IMR-90 (cell line): ENCODE measurements at regions not wholly inside any gene's neighbourhood (a gene's known extent, or its start where the extent isn't known, plus 50 kb on each side); places are given as distances from the start of the nearest gene placed in this dataset.

Experiments
- ATAC-seq: fragments of 200-7000 bp; cut with Tn5 transposase; 2 replicates; pipeline ENCODE4 v1.9.1; 2020; ENCODE audit warnings: low read depth, mild to moderate bottlenecking, moderate library complexity
- BruUV-seq: library from RNA; stranded (reverse); fragments of 400-500 nt; replicated peaks from 2 replicates; lab custom pipeline; 2021; lab: Mats Ljungman, UMichigan
- CTCF ChIA-PET: fragments of 300-600 bp; formaldehyde crosslinking; extraction: SDS; loops from one replicate; lab custom pipeline; 2021; ENCODE audit warnings: antibody characterized with exemption; lab: Yijun Ruan, JAX
- POLR2A ChIA-PET: fragments of 300-600 bp; sonication (Branson Sonifier 250); formaldehyde crosslinking; loops from one replicate; lab custom pipeline; 2022; ENCODE audit warnings: antibody characterized with exemption; ENCODE audit not compliant: unreplicated experiment; lab: Charles Lee
- DNase-seq: peaks from one replicate; pipeline ENCODE4 v3.0.0; 2013
- H2AFZ ChIP-seq: replicated peaks from 2 replicates; pipeline ENCODE3; 2013; ENCODE audit warnings: low read length, mild to moderate bottlenecking; ENCODE audit not compliant: poor library complexity
- H2AK5ac ChIP-seq: 2 replicates; pipeline ENCODE4 v1.6.1; 2013; ENCODE audit warnings: low read depth, low read length, inconsistent platforms
- H2AK9ac ChIP-seq: replicated peaks from 2 replicates; pipeline ENCODE3; 2013; ENCODE audit warnings: mild to moderate bottlenecking, low read depth, low read length, moderate library complexity; ENCODE audit not compliant: poor library complexity
- H2BK120ac ChIP-seq: 2 replicates; pipeline ENCODE4 v1.6.1; 2013; ENCODE audit warnings: low read depth, low read length, inconsistent platforms
- H2BK15ac ChIP-seq: 3 replicates; pipeline ENCODE4 v1.6.1; 2013; ENCODE audit warnings: low read depth, low read length, inconsistent platforms
- H2BK20ac ChIP-seq: 2 replicates; pipeline ENCODE4 v1.6.1; 2013; ENCODE audit warnings: low read depth, mild to moderate bottlenecking, inconsistent platforms, low read length, moderate library complexity
- H2BK5ac ChIP-seq: 2 replicates; pipeline ENCODE4 v1.6.1; 2013; ENCODE audit warnings: mild to moderate bottlenecking, low read depth, low read length, inconsistent platforms; ENCODE audit not compliant: poor library complexity, severe bottlenecking
- H3K14ac ChIP-seq: replicated peaks from 2 replicates; pipeline ENCODE4 v1.6.1; 2013; ENCODE audit warnings: low read depth, low read length, inconsistent platforms
- H3K18ac ChIP-seq: 2 replicates; pipeline ENCODE4 v1.6.1; 2013; ENCODE audit warnings: low read depth, low read length, control low read depth
- H3K23ac ChIP-seq: 2 replicates; pipeline ENCODE4 v1.6.1; 2013; ENCODE audit warnings: low read depth, low read length, inconsistent platforms
- H3K27ac ChIP-seq: 2 replicates; pipeline ENCODE4 v1.5.1; 2013; ENCODE audit warnings: mild to moderate bottlenecking, control low read depth, low read length; ENCODE audit not compliant: insufficient read depth
- H3K27me3 ChIP-seq: 2 replicates; pipeline ENCODE4 v1.6.1; 2013; ENCODE audit warnings: low read length; ENCODE audit not compliant: control insufficient read depth, insufficient read depth
- H3K36me3 ChIP-seq: 2 replicates; pipeline ENCODE4 v1.6.1; 2013; ENCODE audit warnings: low read length, mixed read lengths; ENCODE audit not compliant: control insufficient read depth, insufficient read depth
- H3K4ac ChIP-seq: 2 replicates; pipeline ENCODE4 v1.6.1; 2013; ENCODE audit warnings: low read depth, low read length, inconsistent platforms
- H3K4me1 ChIP-seq: 2 replicates; pipeline ENCODE4 v1.6.1; 2013; ENCODE audit warnings: low read length, mixed read lengths; ENCODE audit not compliant: control insufficient read depth, insufficient read depth
- H3K4me2 ChIP-seq: 2 replicates; pipeline ENCODE4 v1.6.1; 2013; ENCODE audit warnings: low read depth, mild to moderate bottlenecking, control low read depth, low read length, moderate library complexity
- H3K4me3 ChIP-seq: 2 replicates; pipeline ENCODE4 v1.5.1; 2013; ENCODE audit warnings: low read depth, mild to moderate bottlenecking, control low read depth, low read length, moderate library complexity; ENCODE audit not compliant: insufficient read depth
- H3K56ac ChIP-seq: 2 replicates; pipeline ENCODE4 v1.6.1; 2013; ENCODE audit warnings: low read length, inconsistent platforms; ENCODE audit not compliant: insufficient read depth; ENCODE audit errors: extremely low read depth
- H3K79me1 ChIP-seq, 2 experiments: 2 replicates each; pipeline ENCODE4 v1.6.1; 2013; ENCODE audit warnings: low read length in 2 of 2, inconsistent platforms in 1 of 2, low read depth in 1 of 2
- H3K9ac ChIP-seq: 2 replicates; pipeline ENCODE4 v1.6.1; 2013; ENCODE audit warnings: low read depth, low read length, control low read depth
- H3K9me1 ChIP-seq: 2 replicates; pipeline ENCODE4 v1.6.1; 2013; ENCODE audit warnings: low read length, inconsistent platforms; ENCODE audit not compliant: insufficient read depth
- H3K9me3 ChIP-seq: 2 replicates; pipeline ENCODE4 v1.6.1; 2013; ENCODE audit warnings: low read length; ENCODE audit not compliant: control insufficient read depth, insufficient read depth
- H4K20me1 ChIP-seq: 2 replicates; pipeline ENCODE4 v1.6.1; 2013; ENCODE audit warnings: low read length, inconsistent platforms; ENCODE audit not compliant: insufficient read depth
- H4K5ac ChIP-seq: 2 replicates; pipeline ENCODE4 v1.6.1; 2013; ENCODE audit warnings: mild to moderate bottlenecking, low read depth, low read length, control low read depth
- H4K8ac ChIP-seq, 2 experiments: 2 replicates each; pipeline ENCODE4 v1.6.1; 2013; ENCODE audit warnings: low read depth in 2 of 2, low read length in 2 of 2, control low read depth in 1 of 2, inconsistent platforms in 1 of 2
- H4K91ac ChIP-seq: 2 replicates; pipeline ENCODE4 v1.6.1; 2013; ENCODE audit warnings: low read depth, low read length, inconsistent platforms; ENCODE audit not compliant: insufficient read depth
- BHLHE40 ChIP-seq: fragments of 150-350 bp; IDR thresholded peaks from 2 replicates; pipeline ENCODE4 v1.6.1; 2016; ENCODE audit warnings: mild to moderate bottlenecking, low read depth, low read length
- CHD1 ChIP-seq: IDR thresholded peaks from 2 replicates; pipeline ENCODE4 v1.6.1; 2012; ENCODE audit warnings: low read depth, low read length, improper control_type of control experiment
- MAFK ChIP-seq: IDR thresholded peaks from 2 replicates; pipeline ENCODE4 v1.6.1; 2012; ENCODE audit warnings: low read depth, low read length, improper control_type of control experiment
- MAZ ChIP-seq: IDR thresholded peaks from 2 replicates; pipeline ENCODE4 v1.6.1; 2012; ENCODE audit warnings: low read depth, mild to moderate bottlenecking, low read length, improper control_type of control experiment, moderate library complexity, borderline replicate concordance
- MXI1 ChIP-seq: IDR thresholded peaks from 2 replicates; pipeline ENCODE4 v1.6.1; 2012; ENCODE audit warnings: low read depth, mild to moderate bottlenecking, low read length, moderate library complexity, borderline replicate concordance
- NFE2L2 ChIP-seq: fragments of 150-350 bp; IDR thresholded peaks from 2 replicates; pipeline ENCODE4 v1.6.1; 2016; ENCODE audit warnings: low read depth, mild to moderate bottlenecking, low read length
- POLR2A ChIP-seq: IDR thresholded peaks from 2 replicates; pipeline ENCODE4 v1.6.1; 2012; ENCODE audit warnings: mild to moderate bottlenecking, low read depth, low read length
- RAD21 ChIP-seq: IDR thresholded peaks from 2 replicates; pipeline ENCODE4 v1.6.1; 2012; ENCODE audit warnings: low read length, improper control_type of control experiment
- RCOR1 ChIP-seq: IDR thresholded peaks from 2 replicates; pipeline ENCODE4 v1.6.1; 2012; ENCODE audit warnings: mild to moderate bottlenecking, low read length, improper control_type of control experiment; ENCODE audit not compliant: insufficient replicate concordance
- RFX5 ChIP-seq: IDR thresholded peaks from 2 replicates; pipeline ENCODE4 v1.8.0; 2012; ENCODE audit warnings: low read depth, mild to moderate bottlenecking, low read length, moderate library complexity
- SMC3 ChIP-seq: fragments of 150-350 bp; IDR thresholded peaks from 2 replicates; pipeline ENCODE4 v1.6.1; 2016; ENCODE audit warnings: low read depth, mild to moderate bottlenecking, antibody characterized with exemption, low read length, moderate library complexity
- WGBS, 2 experiments: methylation state at CpG; one replicate each; pipeline versions ENCODE4 v1.1.5 to v1.1.7; 2013; ENCODE audit warnings: missing lambda C conversion rate in 2 of 2; ENCODE audit not compliant: insufficient read length in 1 of 2; ENCODE audit errors: extremely low coverage in 2 of 2; 5-methylcytosine and 5-hydroxymethylcytosine counted together
- dilution Hi-C: fragments of 300-500 bp; cut with HindIII; formaldehyde crosslinking; loops from one replicate; pipeline ENCODE4 v1.14.3; 2018; ENCODE audit warnings: low sequenced_read_pairs; ENCODE audit not compliant: unreplicated experiment
- in situ Hi-C: fragments of 300-500 bp; cut with MboI; formaldehyde crosslinking; loops from 3 replicates; pipeline ENCODE4 v1.14.3; 2019; ENCODE audit warnings: low sequenced_read_pairs, inconsistent platforms, mixed read lengths
- intact Hi-C: fragments of 100-400 bp; cut with micrococcal nuclease; formaldehyde crosslinking; loops from 2 replicates; pipeline ENCODE4 v1.10.0; 2022
- TF ChIP-seq, protein P1 (sequence below): conservative IDR thresholded peaks from 2 replicates; pipeline ENCODE4 v1.5.1; 2012; ENCODE audit warnings: mild to moderate bottlenecking, low read depth, low read length, improper control_type of control experiment
- TF ChIP-seq, protein P2 (sequence below): fragments of 150-350 bp; IDR thresholded peaks from 2 replicates; pipeline ENCODE4 v1.6.1; 2017; ENCODE audit warnings: mild to moderate bottlenecking, antibody characterized with exemption, low read length, low read depth
- TF ChIP-seq, protein P3 (sequence below): fragments of 150-350 bp; IDR thresholded peaks from 2 replicates; pipeline ENCODE4 v1.6.1; 2016; ENCODE audit warnings: low read depth, mild to moderate bottlenecking, low read length, moderate library complexity, borderline replicate concordance

DNA sequence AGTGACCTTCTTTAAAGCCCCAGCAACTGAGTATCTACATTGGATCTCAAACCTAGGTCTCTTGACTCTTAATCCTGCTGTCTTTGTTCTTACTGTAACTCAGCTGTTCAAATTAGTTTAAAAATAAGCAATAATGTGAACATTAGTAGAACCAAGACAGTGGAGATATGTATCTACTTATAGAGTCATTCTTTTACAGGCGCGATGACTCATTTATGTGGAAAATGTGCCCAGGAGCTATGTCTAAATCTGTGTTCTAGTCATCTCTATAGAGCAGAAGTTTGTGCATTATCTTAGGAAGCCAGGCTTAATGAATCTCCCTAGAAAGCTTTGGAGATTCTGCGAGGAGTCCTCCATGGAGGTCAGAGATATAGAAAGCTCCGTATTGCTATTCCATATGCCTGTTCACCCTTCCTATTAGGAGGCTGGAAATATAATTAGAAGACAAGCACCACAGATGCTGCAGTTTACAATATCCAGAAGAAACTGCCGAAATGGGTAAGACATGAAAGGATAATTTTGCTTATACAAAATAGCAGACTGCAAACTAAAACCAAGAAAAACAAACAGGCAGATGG is 211.6 kb downstream of the TRIB2 start:
- H2AFZ ChIP-seq, result no peak overlapping the region
- TF ChIP-seq CHD1 (no peak), RAD21 (no peak), POLR2A (no peak), MAZ (no peak), MXI1 (no peak), RFX5 (no peak), MAFK (no peak), NFE2L2 (no peak), BHLHE40 (peak; percentile 38; the same call in 1 of the 2 replicates), RCOR1 (no peak), SMC3 (no peak)
- TF ChIP-seq, protein P1, sequence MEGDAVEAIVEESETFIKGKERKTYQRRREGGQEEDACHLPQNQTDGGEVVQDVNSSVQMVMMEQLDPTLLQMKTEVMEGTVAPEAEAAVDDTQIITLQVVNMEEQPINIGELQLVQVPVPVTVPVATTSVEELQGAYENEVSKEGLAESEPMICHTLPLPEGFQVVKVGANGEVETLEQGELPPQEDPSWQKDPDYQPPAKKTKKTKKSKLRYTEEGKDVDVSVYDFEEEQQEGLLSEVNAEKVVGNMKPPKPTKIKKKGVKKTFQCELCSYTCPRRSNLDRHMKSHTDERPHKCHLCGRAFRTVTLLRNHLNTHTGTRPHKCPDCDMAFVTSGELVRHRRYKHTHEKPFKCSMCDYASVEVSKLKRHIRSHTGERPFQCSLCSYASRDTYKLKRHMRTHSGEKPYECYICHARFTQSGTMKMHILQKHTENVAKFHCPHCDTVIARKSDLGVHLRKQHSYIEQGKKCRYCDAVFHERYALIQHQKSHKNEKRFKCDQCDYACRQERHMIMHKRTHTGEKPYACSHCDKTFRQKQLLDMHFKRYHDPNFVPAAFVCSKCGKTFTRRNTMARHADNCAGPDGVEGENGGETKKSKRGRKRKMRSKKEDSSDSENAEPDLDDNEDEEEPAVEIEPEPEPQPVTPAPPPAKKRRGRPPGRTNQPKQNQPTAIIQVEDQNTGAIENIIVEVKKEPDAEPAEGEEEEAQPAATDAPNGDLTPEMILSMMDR, result no peak
- TF ChIP-seq, protein P2, sequence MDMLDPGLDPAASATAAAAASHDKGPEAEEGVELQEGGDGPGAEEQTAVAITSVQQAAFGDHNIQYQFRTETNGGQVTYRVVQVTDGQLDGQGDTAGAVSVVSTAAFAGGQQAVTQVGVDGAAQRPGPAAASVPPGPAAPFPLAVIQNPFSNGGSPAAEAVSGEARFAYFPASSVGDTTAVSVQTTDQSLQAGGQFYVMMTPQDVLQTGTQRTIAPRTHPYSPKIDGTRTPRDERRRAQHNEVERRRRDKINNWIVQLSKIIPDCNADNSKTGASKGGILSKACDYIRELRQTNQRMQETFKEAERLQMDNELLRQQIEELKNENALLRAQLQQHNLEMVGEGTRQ, result no peak
- TF ChIP-seq, protein P3, sequence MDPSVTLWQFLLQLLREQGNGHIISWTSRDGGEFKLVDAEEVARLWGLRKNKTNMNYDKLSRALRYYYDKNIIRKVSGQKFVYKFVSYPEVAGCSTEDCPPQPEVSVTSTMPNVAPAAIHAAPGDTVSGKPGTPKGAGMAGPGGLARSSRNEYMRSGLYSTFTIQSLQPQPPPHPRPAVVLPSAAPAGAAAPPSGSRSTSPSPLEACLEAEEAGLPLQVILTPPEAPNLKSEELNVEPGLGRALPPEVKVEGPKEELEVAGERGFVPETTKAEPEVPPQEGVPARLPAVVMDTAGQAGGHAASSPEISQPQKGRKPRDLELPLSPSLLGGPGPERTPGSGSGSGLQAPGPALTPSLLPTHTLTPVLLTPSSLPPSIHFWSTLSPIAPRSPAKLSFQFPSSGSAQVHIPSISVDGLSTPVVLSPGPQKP, result no peak

More for the DNA sequence above, 211.6 kb downstream of the TRIB2 start:
- Histone ChIP-seq H3K79me1 (no peaks in the 10 kb centered on the region), H4K91ac (no peak overlapping the region), H2AK5ac (no peak overlapping the region; the same call in 1 of the 2 replicates), H3K36me3 (no peaks in the 10 kb centered on the region), H3K27me3 (no peaks in the 10 kb centered on the region), H3K4me3 (no peak overlapping the region; the same call in 1 of the 2 replicates), H3K9me3 (no peaks in the 10 kb centered on the region), H3K18ac (peak overlapping the region; percentile 76; the same call in 1 of the 2 replicates), H3K23ac (no peak overlapping the region), H4K20me1 (no peaks in the 10 kb centered on the region), H2BK5ac (peak overlapping the region; percentile 78), H4K5ac (no peak overlapping the region; the same call in 1 of the 2 replicates), H3K4me2 (peak overlapping the region; percentile 62; the same call in 1 of the 2 replicates), H3K4ac (peak overlapping the region; percentile 21; the same call in 1 of the 2 replicates), H3K14ac (no peak overlapping the region), H2AK9ac (no peak overlapping the region), H4K8ac (0 out of 4 replicates have a peak overlapping the region, but pooled peaks of 1 of the 2 experiments have one; percentile 30), H2BK15ac (no peak overlapping the region; the same call in 2 of the 3 replicates), H3K9ac (no peak overlapping the region; the same call in 1 of the 2 replicates), H3K56ac (no peak overlapping the region), H3K9me1 (no peaks in the 10 kb centered on the region; the same call in 1 of the 2 replicates), H3K27ac (no peak overlapping the region), H2BK20ac (peak overlapping the region; percentile 83), H2BK120ac (no peak overlapping the region; the same call in 1 of the 2 replicates), H3K4me1 (peaks cover 10% of the 10 kb centered on the region)
- peak; percentile 81 for DNase-seq
- no TSS peak for BruUV-seq
- intact Hi-C loops, result no loop called here
- CTCF ChIA-PET, result interaction anchor here (0.5 to 4.7 kb wide), 9 partner anchors 9 to 1192 kb away, joined by 3 to 28 read pairs (median 3); no protein-coding TSS in a partner anchor
- dilution Hi-C loops, result no loop called here
- in situ Hi-C loops, result loop anchor here (10.0 kb wide), 2 partner anchors 193 to 1093 kb away; no protein-coding TSS in a partner anchor
- WGBS, 2 experiments, result 70% methylated on average over 2 of the region's 5 CpGs; no CpG with 5 or more reads in 1 of the 2 experiments
- POLR2A ChIA-PET, result interaction anchor here (0.7 kb wide), 1 partner anchor 94 kb away, joined by 17 read pairs; no protein-coding TSS in a partner anchor
- peak; percentile 40 for ATAC-seq
